Testis (tissue), 2 donors: ENCODE measurements at regions not wholly inside any gene's neighbourhood (a gene's known extent, or its start where the extent isn't known, plus 50 kb on each side); places are given as distances from the start of the nearest gene placed in this dataset.

Experiments
- DNase-seq: peaks from one replicate; pipeline ENCODE4 v3.0.0-alpha.2; 2019
- H3K27ac ChIP-seq, 2 donors: fragments of 200-600 bp; sonication (generic); one replicate each; pipeline ENCODE4 v1.5.1; 2019
- H3K27me3 ChIP-seq: fragments of 200-600 bp; sonication (generic); one replicate; pipeline ENCODE4 v1.5.1; 2019
- H3K36me3 ChIP-seq: fragments of 200-600 bp; sonication (generic); one replicate; pipeline ENCODE4 v1.5.1; 2017; ENCODE audit warnings: low read depth; ENCODE audit errors: missing control alignments
- H3K4me1 ChIP-seq: fragments of 200-600 bp; sonication (generic); one replicate; pipeline ENCODE4 v1.5.1; 2019
- H3K4me3 ChIP-seq, 2 donors: fragments of 200-600 bp; sonication (generic); one replicate each; pipeline ENCODE4 v1.5.1; 2017 to 2019
- H3K9me3 ChIP-seq: fragments of 200-600 bp; sonication (generic); one replicate; pipeline ENCODE4 v1.5.1; 2017
- POLR2A ChIP-seq: fragments of 450-650 bp; IDR thresholded peaks from one replicate; pipeline ENCODE4 v1.6.1; 2017; ENCODE audit warnings: antibody characterized with exemption, mild to moderate bottlenecking, moderate library complexity
- WGBS, 2 donors: methylation state at CpG; one replicate each; pipeline ENCODE4 v1.1.5; 2018; 5-methylcytosine and 5-hydroxymethylcytosine counted together
- intact Hi-C: fragments of 100-400 bp; cut with DNase I; formaldehyde crosslinking; loops from one replicate; pipeline ENCODE4 v1.15.1; 2023; ENCODE audit warnings: low total_unique reads
- TF ChIP-seq, protein P1 (sequence below), 3 experiments: fragments of 450-650 bp in 2 of 3; fragments of 200-600 bp in 1 of 3; sonication (generic) in 1 of 3; IDR thresholded peaks; one replicate each; pipeline ENCODE4 v1.5.1; 2016 to 2019; ENCODE audit warnings: antibody characterized with exemption in 3 of 3, mild to moderate bottlenecking in 2 of 3, moderate library complexity in 1 of 3

DNA sequence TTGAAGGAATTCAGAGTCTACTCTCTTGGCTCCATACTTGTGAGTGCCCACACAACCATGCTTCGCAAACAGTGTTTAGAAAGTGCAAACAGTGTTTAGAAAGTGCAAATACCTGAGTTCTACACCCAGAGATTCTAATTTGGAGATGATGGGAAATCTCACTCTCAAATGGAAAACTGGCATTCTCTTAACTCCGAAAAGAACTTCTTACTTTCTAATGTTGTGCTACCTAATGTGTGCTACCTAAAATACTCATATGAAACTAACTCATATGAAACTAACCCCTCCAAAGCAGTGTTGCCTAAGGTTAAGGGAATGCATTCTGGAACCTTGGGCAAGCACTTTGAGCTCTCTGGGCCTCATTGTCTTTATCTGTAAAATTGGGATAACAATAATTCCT, 55.5 kb upstream of the ZNF366 start:
- no peak for DNase-seq
- Histone ChIP-seq H3K4me3 (no peak overlapping the region), H3K4me1 (peaks cover under 1% of the 10 kb centered on the region), H3K27ac (no peak overlapping the region), H3K9me3 (no peaks in the 10 kb centered on the region), H3K36me3 (no peaks in the 10 kb centered on the region), H3K27me3 (no peaks in the 10 kb centered on the region)
- 94 to 96% methylated on average over 2 of the region's 2 CpGs for WGBS, 2 donors
- intact Hi-C loops, result no loop called here
- no peak for TF ChIP-seq POLR2A
- TF ChIP-seq, protein P1, sequence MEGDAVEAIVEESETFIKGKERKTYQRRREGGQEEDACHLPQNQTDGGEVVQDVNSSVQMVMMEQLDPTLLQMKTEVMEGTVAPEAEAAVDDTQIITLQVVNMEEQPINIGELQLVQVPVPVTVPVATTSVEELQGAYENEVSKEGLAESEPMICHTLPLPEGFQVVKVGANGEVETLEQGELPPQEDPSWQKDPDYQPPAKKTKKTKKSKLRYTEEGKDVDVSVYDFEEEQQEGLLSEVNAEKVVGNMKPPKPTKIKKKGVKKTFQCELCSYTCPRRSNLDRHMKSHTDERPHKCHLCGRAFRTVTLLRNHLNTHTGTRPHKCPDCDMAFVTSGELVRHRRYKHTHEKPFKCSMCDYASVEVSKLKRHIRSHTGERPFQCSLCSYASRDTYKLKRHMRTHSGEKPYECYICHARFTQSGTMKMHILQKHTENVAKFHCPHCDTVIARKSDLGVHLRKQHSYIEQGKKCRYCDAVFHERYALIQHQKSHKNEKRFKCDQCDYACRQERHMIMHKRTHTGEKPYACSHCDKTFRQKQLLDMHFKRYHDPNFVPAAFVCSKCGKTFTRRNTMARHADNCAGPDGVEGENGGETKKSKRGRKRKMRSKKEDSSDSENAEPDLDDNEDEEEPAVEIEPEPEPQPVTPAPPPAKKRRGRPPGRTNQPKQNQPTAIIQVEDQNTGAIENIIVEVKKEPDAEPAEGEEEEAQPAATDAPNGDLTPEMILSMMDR (IDR thresholded peaks at IDR 0.05), result no peak

DNA sequence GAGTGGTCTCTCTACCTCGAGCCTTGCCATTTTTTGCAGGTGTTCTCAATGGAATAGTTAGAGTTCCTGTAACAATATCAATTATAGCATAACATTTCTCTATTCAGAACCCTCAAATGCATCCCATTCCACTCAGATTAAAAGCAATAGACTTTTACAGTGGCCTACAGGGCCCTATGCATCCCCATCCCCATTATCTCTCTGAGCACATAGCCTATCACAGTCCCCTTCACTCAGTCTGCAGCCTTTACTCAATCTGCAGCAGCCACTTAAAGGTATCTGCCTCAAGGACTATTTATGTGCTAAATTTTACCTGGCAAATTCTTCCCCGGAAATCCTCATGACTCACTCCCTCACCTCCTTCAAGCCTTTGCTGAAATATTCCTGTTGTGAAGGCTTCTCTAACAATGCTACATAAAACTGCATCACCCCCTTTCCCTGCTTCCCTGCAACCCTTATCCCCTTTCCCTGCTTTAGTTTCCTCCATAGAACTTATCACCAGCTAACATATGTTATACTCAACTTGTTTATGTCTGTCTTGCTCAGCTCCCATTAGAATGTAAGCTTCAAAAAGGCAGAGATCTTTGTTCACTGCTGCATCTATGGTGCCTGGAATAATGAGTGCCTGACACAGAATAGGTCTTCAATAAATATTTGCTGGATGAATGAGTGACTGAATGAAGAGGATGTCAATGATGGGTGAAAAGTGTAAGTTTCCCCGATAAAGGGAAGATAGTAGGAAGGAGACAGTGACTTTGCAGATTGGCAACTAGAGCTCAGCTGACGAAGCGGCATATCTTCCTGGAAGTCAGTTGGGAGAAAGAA, 54.1 kb upstream of the ZNF366 start:
- TF ChIP-seq POLR2A, result no peak
- TF ChIP-seq, protein P1 (IDR thresholded peaks at IDR 0.05), result no peak
- H3K4me3 ChIP-seq, result no peak overlapping the region
- 88 to 94% methylated on average over 5 of the region's 5 CpGs for WGBS, 2 donors
- H3K4me1 ChIP-seq, result peaks cover 14% of the 10 kb centered on the region
- no peaks in the 10 kb centered on the region for H3K9me3 ChIP-seq
- intact Hi-C loops, result no loop called here
- no peak for DNase-seq
- H3K27ac ChIP-seq, result no peak overlapping the region
- H3K36me3 ChIP-seq, result no peaks in the 10 kb centered on the region
- H3K27me3 ChIP-seq, result no peaks in the 10 kb centered on the region

DNA sequence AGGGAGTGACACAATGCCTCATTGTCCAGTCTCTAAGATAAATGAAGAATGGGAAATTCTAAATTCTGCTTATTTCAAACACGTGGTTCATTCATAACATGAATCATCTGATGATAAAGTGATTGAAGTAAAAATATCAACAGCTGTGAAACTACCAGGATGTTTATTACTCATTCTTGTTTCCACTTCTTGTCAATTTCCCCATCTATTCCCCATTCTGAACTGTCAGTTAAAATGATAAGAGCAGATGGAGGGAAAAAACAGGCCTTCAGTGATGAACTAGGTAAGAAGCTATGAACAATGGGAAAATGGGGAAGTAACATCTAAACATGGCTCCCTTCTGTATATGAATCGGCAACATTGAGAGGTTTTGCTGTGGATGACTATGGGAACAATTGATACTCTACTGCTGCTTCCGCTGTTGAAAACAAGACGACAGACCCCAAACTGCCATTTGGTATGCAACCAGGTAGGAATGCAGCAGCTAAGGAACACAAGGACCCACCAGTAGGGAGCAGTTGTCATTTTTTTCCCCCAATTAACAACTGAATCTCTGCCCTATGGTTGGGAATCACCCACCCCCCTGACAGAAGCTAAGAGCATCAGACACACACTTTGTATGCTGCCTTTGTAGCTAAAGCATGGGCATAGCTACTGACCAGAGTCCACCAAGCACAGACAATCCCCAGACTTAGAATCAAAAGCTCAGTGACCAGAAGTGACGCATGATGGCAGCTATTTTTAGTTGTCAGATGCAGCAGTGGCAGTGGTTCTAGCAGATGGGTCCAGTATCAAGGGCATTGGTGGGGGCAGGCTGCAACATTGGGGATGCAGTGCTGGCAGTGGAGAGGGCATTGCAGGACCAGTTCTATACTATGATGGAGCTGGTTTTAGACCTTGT, 52.9 kb upstream of the ZNF366 start:
- H3K27me3 ChIP-seq, result no peaks in the 10 kb centered on the region
- no peak overlapping the region for H3K27ac ChIP-seq
- H3K4me1 ChIP-seq, result peaks cover 23% of the 10 kb centered on the region
- TF ChIP-seq POLR2A, result no peak
- TF ChIP-seq, protein P1 (IDR thresholded peaks at IDR 0.05), result no peak
- DNase-seq, result no peak
- 77 to 88% methylated on average over 5 of the region's 5 CpGs for WGBS, 2 donors
- no peaks in the 10 kb centered on the region for H3K36me3 ChIP-seq
- no peaks in the 10 kb centered on the region for H3K9me3 ChIP-seq
- no peak overlapping the region for H3K4me3 ChIP-seq
- intact Hi-C loops, result no loop called here

DNA sequence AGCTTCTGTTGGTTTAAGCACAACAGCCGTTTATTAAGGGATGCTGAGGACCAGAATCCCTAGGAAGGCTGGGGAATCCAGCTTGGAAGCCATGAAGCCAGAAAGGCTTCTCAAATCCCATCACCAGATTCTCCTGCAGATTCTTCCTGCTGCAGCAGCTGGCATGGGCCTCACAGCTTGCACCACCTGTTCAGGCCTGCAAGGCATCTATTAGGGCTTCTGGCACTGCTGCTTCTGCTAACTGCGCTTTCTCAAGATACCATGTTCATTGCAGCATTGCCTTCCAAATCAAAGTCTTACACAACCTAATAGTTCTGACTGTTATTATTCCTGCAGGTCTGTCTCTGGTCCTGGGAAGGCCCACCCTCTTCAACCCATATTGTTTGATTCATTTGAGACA, 51.2 kb upstream of the ZNF366 start:
- H3K27ac ChIP-seq, result no peak overlapping the region
- WGBS, 2 donors, result 69 to 75% methylated on average over 2 of the region's 2 CpGs
- H3K27me3 ChIP-seq, result no peaks in the 10 kb centered on the region
- H3K36me3 ChIP-seq, result no peaks in the 10 kb centered on the region
- no peak for DNase-seq
- H3K4me1 ChIP-seq, result peaks cover 23% of the 10 kb centered on the region
- H3K9me3 ChIP-seq, result no peaks in the 10 kb centered on the region
- intact Hi-C loops, result no loop called here
- no peak overlapping the region for H3K4me3 ChIP-seq
- TF ChIP-seq, protein P1 (IDR thresholded peaks at IDR 0.05), result no peak
- TF ChIP-seq POLR2A, result no peak
